ENCODE measurements at regions not wholly inside any gene's neighbourhood (a gene's known extent, or its start where the extent isn't known, plus 50 kb on each side); places are given as distances from the start of the nearest gene placed in this dataset.

DNA sequence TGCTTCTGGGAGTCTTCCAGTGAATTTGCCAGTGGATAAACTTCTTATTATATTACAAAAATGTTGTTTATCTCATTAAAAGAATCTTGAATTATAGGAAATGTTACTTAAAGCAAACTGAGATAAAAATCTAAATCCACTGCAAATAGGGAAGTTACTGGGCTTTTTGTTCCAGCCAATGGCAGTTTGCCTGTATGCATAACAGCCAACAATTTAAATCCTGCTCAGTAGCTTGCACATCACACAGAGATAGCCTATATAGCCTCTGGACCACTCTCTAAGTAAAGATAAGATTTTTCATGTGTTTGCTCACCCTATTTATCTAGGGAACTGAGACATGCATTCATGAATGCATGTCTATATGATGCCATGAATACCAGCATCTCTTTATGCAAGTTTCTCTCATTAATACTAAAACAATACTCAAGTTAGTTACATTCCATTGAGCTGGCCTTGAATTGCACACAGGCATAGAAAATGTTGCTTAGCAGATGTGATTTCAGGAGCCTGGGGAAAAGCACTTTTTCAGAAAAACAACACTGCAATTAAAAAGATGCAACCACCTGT lies 92.1 kb upstream of the GPR149 start:
- TF ChIP-seq, protein P1, sequence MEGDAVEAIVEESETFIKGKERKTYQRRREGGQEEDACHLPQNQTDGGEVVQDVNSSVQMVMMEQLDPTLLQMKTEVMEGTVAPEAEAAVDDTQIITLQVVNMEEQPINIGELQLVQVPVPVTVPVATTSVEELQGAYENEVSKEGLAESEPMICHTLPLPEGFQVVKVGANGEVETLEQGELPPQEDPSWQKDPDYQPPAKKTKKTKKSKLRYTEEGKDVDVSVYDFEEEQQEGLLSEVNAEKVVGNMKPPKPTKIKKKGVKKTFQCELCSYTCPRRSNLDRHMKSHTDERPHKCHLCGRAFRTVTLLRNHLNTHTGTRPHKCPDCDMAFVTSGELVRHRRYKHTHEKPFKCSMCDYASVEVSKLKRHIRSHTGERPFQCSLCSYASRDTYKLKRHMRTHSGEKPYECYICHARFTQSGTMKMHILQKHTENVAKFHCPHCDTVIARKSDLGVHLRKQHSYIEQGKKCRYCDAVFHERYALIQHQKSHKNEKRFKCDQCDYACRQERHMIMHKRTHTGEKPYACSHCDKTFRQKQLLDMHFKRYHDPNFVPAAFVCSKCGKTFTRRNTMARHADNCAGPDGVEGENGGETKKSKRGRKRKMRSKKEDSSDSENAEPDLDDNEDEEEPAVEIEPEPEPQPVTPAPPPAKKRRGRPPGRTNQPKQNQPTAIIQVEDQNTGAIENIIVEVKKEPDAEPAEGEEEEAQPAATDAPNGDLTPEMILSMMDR (IDR thresholded peaks at IDR 0.05): no peak
- TF ChIP-seq EZH2 (IDR thresholded peaks at IDR 0.05; ENCODE audit: borderline replicate concordance, insufficient read depth, low read depth, low read length, poor library complexity, severe bottlenecking): no peak
- no peak for DNase-seq
- no peak overlapping the region for H3K27ac Mint-ChIP-seq
- ChIA-PET POLR2A (no interaction called here), CTCF (no interaction called here)
- Histone ChIP-seq H3K4me1 (ENCODE audit: control insufficient read depth in 2 of 2, insufficient read depth in 2 of 2, low read length in 2 of 2) (no peaks in the 10 kb centered on the region), H4K20me1 (ENCODE audit: control insufficient read depth, insufficient read depth, low read length, poor library complexity, severe bottlenecking) (no peaks in the 10 kb centered on the region), H3K9me3 (ENCODE audit: control extremely low read depth in 1 of 3, control insufficient read depth in 2 of 3, insufficient read depth in 1 of 3, low read length in 2 of 3) (no peaks in the 10 kb centered on the region), H3K27me3 (replicated peaks in 1 of 4; ENCODE audit: control extremely low read depth in 1 of 4, control insufficient read depth in 3 of 4, insufficient read depth in 4 of 4, low read length in 3 of 4) (no peaks in the 10 kb centered on the region), H2AFZ (ENCODE audit: insufficient read depth, low read depth, low read length, poor library complexity, severe bottlenecking) (no peak overlapping the region), H3K9ac (ENCODE audit: low read length) (no peak overlapping the region), H3K4me2 (replicated peaks; ENCODE audit: low read depth, low read length, poor library complexity, severe bottlenecking) (no peak overlapping the region), H3K4me3 (ENCODE audit: control extremely low read depth in 1 of 5, extremely low read depth in 1 of 5, insufficient read depth in 1 of 5, low read depth in 2 of 5, low read length in 4 of 5) (no peak overlapping the region), H3K27ac (ENCODE audit: low read length in 2 of 2) (no peak overlapping the region), H3K79me2 (ENCODE audit: control insufficient read depth, insufficient read depth, low read length) (no peaks in the 10 kb centered on the region), H3K36me3 (replicated peaks in 1 of 2; ENCODE audit: control extremely low read depth in 1 of 2, control insufficient read depth in 1 of 2, extremely low read depth in 1 of 2, insufficient read depth in 2 of 2, low read length in 1 of 2) (no peaks in the 10 kb centered on the region)
- H3K4me3 Mint-ChIP-seq: no peak overlapping the region
- no peaks in the 10 kb centered on the region for H3K9me3 Mint-ChIP-seq (ENCODE audit: insufficient read depth)
- no peak for ATAC-seq (ENCODE audit: low read depth)
- no peaks in the 10 kb centered on the region for H3K4me1 Mint-ChIP-seq
- intact Hi-C loops (cut with micrococcal nuclease): no loop called here
- H3K27me3 Mint-ChIP-seq: no peaks in the 10 kb centered on the region

DNA sequence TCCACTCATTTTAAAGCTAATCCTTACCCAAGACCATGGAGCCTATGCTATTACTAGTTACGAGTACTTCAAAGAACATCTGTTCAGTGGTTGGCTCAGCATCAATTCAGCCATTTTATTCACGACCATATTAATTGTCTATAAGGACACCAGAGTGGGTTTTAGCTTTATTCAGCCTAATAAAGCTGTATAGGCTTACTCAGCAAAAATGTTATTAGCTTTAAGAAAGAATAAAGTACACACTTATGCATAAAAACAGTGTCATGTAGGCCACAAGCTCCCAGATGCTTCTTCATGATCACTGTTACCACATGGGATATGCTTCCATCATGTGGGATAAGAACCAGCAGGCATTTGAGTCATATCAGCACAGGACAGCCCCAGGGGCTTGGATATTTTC lies 87.4 kb upstream of the GPR149 start:
- POLR2A ChIA-PET: no interaction called here

More for the DNA sequence above, 87.4 kb upstream of the GPR149 start:
- Histone ChIP-seq H4K20me1 (ENCODE audit: control insufficient read depth, insufficient read depth, low read length, poor library complexity, severe bottlenecking) (no peaks in the 10 kb centered on the region), H3K27me3 (replicated peaks in 1 of 4; ENCODE audit: control extremely low read depth in 1 of 4, control insufficient read depth in 3 of 4, insufficient read depth in 4 of 4, low read length in 3 of 4) (no peaks in the 10 kb centered on the region), H3K4me1 (ENCODE audit: control insufficient read depth in 2 of 2, insufficient read depth in 2 of 2, low read length in 2 of 2) (no peaks in the 10 kb centered on the region), H3K9me3 (ENCODE audit: control extremely low read depth in 1 of 3, control insufficient read depth in 2 of 3, insufficient read depth in 1 of 3, low read length in 2 of 3) (no peaks in the 10 kb centered on the region), H3K27ac (ENCODE audit: low read length in 2 of 2) (no peak overlapping the region), H3K79me2 (ENCODE audit: control insufficient read depth, insufficient read depth, low read length) (no peaks in the 10 kb centered on the region), H3K4me2 (replicated peaks; ENCODE audit: low read depth, low read length, poor library complexity, severe bottlenecking) (no peak overlapping the region), H2AFZ (ENCODE audit: insufficient read depth, low read depth, low read length, poor library complexity, severe bottlenecking) (no peak overlapping the region), H3K36me3 (replicated peaks in 1 of 2; ENCODE audit: control extremely low read depth in 1 of 2, control insufficient read depth in 1 of 2, extremely low read depth in 1 of 2, insufficient read depth in 2 of 2, low read length in 1 of 2) (no peaks in the 10 kb centered on the region), H3K9ac (ENCODE audit: low read length) (no peak overlapping the region), H3K4me3 (ENCODE audit: control extremely low read depth in 1 of 5, extremely low read depth in 1 of 5, insufficient read depth in 1 of 5, low read depth in 2 of 5, low read length in 4 of 5) (no peak overlapping the region)
- Mint-ChIP-seq H3K27ac (no peak overlapping the region), H3K4me3 (no peak overlapping the region), H3K27me3 (no peaks in the 10 kb centered on the region), H3K4me1 (no peaks in the 10 kb centered on the region), H3K9me3 (ENCODE audit: insufficient read depth) (no peaks in the 10 kb centered on the region)
- no peak for TF ChIP-seq EZH2 (IDR thresholded peaks at IDR 0.05; ENCODE audit: borderline replicate concordance, insufficient read depth, low read depth, low read length, poor library complexity, severe bottlenecking)
- TF ChIP-seq, protein P1 (IDR thresholded peaks at IDR 0.05): no peak
- CTCF ChIA-PET: no interaction called here
- DNase-seq (no peak), ATAC-seq (ENCODE audit: low read depth) (no peak)
- intact Hi-C loops (cut with micrococcal nuclease): no loop called here
- no CpG with 5 or more reads among the region's 2 CpGs for WGBS (ENCODE audit: insufficient coverage)

Data from B cell (primary cell).